Activated CD4-positive, alpha-beta T cell treated with anti-CD3 and anti-CD28 coated beads, Interleukin-2, amount 50 U/mL, for 48 hours (primary cell): ENCODE measurements at regions not wholly inside any gene's neighbourhood (a gene's known extent, or its start where the extent isn't known, plus 50 kb on each side); places are given as distances from the start of the nearest gene placed in this dataset.
"Not testable (repeated sequence)": the region's sequence is repeated elsewhere in the genome, so short reads cannot be mapped to it uniquely, and the experiment has no call there.

Experiments used
- DNase-seq, 2 experiments: peaks; one replicate each; pipeline ENCODE4 v3.0.0-alpha.2; 2020

GRCh38 chr18:73674125-73674865, 473.3 kb downstream of the FBXO15 start:
- DNase-seq, result no peak

- DNase-seq, result not testable (repeated sequence)
Observed at GRCh38 chr18:73671480-73671879, 476.2 kb downstream of the FBXO15 start.

GRCh38 chr18:73670524-73670923, 477.1 kb downstream of the FBXO15 start:
- DNase-seq, result no peak

DNA sequence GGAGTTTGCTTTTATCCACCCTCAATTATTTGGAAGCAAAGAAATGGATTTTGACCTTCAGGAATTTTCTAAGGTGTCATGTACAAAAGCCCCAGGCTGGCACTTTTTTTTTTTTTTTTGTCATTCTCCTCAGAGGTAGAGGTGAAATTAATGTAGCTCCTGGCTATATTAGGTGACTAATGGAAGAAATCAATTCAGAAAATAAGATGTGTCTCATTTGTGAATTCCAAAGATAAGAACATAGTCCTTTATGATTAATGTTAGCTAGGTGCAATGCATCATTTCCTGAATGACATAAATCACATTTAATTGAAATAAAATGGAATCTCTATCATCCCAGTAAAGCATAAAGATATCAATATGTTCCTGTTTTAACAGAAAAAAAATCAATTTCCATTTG, 477.6 kb downstream of the FBXO15 start:
- no peak for DNase-seq

GRCh38 chr18:73669297-73669696, 478.3 kb downstream of the FBXO15 start:
- no peak for DNase-seq

DNA sequence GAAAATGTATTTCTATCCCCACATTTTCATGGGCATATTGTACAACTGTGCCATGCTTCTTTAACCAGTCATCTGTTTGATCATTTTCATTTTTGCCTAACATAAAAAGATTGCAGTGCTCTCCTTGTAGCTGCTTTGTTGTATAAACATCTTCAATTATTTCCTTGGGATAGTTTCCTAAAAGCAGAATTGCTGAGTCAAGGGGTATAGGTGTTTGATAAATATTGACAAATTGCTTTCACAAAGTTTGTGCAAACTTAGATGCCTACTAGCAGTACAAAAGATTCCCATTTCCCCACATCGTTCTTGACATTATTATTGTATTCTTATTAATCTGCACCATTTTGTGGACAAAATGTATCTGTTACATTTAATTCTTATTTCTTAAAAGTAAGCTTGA, 479.6 kb downstream of the FBXO15 start:
- DNase-seq, result no peak

DNA sequence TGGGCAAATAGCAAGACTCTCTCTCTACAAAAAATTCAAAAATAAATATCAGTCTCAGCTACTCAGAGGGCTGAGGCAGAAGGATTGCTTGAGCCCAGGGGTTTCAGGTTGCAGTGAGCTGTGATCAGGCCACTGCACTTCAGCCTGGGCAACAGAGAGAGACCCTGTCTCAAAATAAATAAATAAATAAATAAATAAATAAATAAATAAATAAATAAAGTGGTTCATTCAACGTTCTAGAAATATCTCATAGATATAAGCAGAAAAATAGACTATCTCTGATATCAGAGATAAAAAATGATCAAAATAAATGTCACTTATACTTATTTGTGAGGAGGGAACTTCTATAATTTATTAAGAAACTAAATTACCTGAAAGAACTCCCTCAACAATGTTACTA, 480.9 kb downstream of the FBXO15 start:
- DNase-seq, result no peak

DNA sequence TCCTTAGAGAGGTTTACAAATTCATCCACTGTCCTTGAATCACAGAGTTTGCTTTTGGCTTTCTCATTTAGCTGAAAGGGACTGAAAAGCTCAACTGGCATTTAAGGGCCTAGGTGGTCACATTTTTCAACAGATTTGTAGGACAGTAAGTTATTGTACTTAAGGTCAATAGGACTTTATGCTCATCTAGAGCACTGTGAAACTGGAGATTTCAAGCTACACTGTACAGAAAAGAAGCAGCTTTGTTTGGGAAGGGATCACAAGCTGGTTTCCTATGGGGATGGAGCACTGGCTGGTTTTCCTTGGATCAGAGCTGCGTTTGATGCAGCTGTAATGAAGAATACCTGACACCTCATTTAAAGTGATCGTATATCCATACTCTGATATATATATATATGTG, 482.7 kb downstream of the FBXO15 start:
- DNase-seq, result no peak

DNA sequence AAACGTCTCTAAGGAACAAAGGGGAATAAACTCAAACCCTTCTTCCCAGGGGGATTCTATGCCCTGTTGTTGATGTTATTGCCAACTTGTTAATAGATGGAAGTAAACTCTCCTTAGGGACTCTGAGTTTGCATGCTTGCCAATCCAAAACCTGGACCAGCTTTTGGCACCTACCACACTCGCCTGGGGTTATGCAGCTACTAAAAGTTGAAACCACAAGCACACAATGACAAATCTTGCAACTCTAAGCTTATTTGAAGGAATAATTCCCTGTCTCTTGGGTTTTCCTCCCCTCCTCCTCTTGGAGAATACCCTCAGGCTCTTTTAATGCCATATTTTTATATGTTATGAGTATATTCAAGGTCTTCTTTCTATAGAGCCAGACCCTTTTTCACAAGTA, 484.1 kb downstream of the FBXO15 start:
- no peak for DNase-seq

DNA sequence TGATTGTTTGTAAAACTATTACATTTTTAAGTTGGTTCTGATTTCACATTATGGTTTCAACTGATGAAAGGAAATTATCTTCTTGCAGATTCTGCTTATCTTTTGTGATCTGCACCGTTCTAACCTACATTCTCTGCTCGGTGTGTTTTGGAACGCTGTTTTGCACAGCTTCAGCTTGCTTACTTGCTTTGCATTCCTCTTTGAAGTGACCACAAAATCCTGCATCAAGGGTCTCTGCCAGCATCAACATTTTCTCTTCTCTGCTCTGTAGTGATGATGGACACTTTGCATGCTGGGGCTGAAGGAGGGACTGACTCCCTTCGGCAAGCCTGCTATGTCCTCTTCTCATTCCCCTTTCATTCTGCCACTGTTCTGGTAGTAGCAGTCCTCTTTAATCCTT, 485.2 kb downstream of the FBXO15 start:
- DNase-seq, result no peak

DNA sequence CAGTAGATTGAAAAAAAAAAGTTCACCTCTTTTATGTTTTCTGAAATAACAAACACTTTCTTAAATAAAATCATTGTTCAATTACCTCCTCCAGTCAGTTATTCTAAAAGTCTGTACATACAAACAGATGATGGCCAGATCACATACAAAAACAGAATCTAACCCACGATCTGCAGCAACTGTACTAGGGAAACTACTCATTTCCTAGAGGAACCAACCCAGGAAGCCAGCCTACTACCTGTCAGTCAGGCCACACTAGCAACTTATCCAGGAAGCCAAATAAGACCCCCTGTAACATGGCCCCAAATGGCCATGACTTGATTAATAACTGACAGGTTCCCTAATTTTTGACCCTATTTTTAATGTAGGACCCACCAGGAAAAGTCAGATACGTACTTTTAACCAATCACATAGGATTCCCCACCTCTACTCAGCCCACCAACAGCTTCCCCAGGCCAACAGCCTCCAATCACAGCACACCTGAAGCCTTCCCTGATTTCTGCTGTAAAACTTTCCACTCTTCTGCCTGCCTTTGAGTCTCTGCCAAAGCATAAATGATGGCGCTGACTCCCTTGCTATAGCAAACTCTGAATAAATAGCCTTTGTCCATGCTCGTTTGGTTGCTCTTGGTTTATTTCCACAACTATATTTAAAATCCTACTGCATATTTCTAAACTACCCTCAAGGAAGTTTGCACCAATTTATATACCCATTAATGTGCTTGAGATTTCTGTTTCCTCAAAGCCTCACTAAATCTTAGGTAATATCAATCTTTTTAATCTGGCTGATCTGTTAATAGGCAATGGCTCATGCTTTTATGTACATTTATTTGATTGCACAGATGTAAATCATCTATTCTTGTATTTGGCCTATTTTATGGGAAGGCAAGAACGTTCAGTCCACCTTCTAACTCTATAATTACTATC, 486.4 kb downstream of the FBXO15 start:
- no peak for DNase-seq

DNA sequence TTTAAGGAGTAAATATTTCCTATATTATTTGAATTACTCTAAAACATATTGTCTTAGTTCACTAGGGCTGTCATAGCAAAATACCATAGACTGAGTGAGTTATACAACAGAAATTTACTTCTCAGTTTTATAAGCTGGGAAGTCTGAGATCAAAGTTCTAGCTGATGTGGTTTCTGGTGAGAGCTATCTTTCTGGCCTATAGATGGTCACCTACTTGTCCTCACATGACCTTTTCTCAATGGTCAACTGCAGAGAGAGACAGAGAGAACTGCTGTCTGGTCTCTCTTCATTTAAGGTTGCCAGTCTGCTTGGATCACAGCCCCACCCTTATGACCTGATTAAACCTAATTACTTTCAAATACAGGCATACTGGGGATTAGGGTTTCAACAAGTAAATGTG, 490.9 kb downstream of the FBXO15 start:
- DNase-seq, result no peak

- DNase-seq, result no peak
Observed at GRCh38 chr18:73653827-73654226, 493.8 kb downstream of the FBXO15 start.

DNA sequence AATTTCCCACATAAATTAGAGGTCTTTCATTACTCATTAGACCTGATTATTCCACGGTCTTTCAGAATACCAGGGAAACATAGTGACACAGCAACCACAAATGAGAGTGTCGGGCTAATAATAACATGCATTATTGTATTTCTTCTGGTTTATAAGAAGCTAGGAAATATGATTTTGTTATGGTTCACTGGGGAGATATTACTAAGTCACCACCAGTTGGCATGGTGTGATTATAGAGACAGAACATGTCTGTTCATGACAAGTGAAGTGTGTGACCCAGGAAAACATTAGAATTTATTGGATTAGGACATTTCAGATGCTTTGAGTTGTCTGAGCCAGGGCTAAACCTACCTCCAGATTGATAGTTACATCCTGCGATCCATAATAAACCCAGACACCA, 494.4 kb downstream of the FBXO15 start:
- no peak for DNase-seq

DNA sequence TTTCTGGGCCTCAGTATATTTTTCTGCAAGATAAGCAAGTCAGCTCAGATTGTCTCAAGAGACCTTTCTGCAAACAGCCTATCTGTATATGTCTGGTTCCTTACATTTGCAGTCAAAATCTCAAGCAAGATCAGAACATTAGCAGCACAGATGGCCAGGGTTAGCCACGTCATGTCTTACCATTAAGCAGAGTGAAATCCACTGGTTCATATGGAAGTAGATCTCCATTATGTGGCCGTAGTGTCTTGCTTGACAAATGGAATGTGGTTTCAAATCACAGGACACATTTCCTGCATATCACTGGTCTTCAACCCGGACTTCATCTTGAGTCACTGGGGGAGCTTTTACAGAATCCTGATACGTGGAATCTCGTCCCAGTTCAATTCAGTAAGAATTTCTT, 500.2 kb downstream of the FBXO15 start:
- DNase-seq, result no peak

DNA sequence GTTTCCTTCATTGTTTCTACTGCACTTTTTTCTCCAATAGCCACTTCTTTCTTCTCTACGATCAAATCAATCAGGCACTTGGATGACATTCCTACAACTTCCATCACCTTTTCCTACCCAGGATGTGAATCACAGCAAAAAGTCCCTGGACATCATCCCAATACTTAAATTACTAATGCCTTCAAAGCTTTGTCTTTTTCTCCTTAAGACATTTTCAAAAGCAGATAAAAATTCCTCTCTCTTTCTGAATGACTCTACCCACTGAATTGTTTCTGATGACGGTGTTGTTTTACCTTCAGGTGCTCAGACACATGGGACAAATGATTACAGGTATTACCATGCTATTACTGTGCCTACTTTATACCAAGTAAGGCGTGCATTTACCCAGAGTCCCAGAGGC, 500.9 kb downstream of the FBXO15 start:
- no peak for DNase-seq

DNA sequence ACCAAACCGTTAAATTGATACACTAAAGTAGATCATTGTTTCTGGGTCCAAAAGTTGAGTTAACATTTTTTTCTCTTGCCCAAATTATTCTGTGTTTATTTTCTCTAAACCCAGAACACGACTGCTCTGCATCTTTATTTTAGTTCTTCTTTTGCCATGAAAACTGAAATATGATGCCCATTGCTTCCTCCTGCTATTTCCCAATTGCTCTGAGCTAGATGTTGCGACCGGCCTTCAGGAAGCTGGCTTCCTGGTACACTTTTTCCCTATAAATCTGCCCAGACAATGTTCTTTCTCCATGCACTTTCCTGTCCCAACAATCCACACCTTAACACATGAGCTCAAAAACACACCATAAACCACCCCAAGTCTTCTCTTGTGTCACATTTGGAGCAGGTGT, 501.4 kb downstream of the FBXO15 start:
- DNase-seq, result no peak

GRCh38 chr18:73645160-73645715, 502.4 kb downstream of the FBXO15 start:
- no peak for DNase-seq

GRCh38 chr18:73639788-73640187, 507.8 kb downstream of the FBXO15 start:
- DNase-seq, result no peak

DNA sequence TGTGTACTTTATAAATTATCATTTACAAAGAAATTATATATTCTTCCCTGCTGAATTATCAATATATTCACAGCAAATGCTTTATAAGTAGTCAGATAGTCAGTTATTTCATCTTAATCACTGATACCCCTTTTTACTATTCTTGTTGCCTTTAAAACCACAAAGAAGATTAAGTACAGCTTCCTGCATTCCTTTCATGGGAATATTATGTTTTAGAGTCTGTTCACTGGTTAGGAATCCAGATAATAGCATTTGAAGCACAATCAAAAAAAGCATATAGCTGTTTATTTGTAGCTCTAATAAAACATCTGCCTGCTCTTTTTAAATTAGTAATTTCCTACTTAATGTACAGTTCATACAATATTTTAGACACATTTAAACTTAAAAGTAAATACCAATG, 508.9 kb downstream of the FBXO15 start:
- DNase-seq, result no peak

- DNase-seq, result no peak
Observed at GRCh38 chr18:73636355-73636754, 511.3 kb downstream of the FBXO15 start.

DNA sequence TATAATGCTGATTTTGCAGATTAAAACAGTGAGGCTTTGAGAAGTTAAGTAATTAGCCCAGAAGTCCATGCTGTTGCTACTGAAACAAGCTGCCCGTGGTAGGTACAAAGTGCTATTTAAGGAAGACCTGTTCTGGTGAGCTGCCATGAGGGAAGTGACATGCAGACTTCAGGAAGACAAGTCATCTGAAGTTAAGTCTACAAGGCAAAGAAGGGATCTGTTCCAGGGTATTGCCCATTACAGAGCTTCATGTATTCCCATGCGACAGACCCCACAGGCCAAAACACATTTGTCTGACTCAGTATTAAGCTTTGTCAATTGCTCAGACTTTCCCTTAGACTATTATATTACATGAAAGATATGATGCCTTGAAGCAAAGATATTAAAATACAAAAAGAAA, 520.8 kb downstream of the FBXO15 start:
- no peak for DNase-seq

DNA sequence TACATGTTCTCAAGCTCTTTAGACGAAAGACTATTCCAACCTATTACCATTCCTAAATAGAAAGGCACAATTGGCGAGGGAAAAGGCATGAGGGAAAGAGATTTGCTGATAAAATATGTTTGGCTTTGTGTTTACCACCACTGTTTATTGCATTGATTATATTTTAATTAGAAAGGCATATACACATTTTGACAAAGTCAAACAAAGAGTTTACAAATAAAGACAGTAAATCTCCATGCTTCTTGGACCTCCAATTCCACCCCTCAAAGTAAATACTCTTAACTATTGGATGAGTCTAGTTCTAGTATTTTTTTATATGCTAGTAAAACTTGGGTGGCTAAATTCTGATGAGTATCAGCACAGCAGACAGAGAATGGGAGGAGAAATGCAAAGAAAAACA, 521.4 kb downstream of the FBXO15 start:
- no peak for DNase-seq

GRCh38 chr18:73621091-73621490, 526.5 kb downstream of the FBXO15 start:
- DNase-seq, result no peak
